Right forelimb (tissue), 1 donor: ENCODE measurements at regions not wholly inside any gene's neighbourhood (a gene's known extent, or its start where the extent isn't known, plus 50 kb on each side); places are given as distances from the start of the nearest gene placed in this dataset.

ENCODE experiments used
- DNase-seq: peaks from one replicate; pipeline ENCODE4 v3.0.0-alpha.2; 2018

DNA sequence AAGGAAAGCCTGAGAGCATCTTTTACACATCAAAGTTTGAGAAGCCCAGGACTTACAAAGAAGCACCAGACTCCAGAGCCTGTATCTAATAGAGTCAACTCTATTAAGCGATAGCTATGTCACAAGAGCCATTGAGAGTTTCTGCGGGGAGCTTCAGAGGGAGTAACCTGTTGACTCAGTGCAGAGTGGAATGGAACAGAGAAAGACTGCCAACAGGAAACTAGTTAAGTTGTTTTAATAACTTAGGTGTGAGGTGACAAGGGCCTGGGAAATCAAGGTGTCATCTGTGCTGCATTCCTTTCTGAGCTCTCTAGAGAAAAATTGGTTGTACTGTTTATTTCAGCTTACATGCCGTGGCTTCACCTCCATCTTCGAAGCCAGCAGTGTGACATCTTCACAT, 513.8 kb upstream of the POU3F3 start:
- DNase-seq, result no peak

DNA sequence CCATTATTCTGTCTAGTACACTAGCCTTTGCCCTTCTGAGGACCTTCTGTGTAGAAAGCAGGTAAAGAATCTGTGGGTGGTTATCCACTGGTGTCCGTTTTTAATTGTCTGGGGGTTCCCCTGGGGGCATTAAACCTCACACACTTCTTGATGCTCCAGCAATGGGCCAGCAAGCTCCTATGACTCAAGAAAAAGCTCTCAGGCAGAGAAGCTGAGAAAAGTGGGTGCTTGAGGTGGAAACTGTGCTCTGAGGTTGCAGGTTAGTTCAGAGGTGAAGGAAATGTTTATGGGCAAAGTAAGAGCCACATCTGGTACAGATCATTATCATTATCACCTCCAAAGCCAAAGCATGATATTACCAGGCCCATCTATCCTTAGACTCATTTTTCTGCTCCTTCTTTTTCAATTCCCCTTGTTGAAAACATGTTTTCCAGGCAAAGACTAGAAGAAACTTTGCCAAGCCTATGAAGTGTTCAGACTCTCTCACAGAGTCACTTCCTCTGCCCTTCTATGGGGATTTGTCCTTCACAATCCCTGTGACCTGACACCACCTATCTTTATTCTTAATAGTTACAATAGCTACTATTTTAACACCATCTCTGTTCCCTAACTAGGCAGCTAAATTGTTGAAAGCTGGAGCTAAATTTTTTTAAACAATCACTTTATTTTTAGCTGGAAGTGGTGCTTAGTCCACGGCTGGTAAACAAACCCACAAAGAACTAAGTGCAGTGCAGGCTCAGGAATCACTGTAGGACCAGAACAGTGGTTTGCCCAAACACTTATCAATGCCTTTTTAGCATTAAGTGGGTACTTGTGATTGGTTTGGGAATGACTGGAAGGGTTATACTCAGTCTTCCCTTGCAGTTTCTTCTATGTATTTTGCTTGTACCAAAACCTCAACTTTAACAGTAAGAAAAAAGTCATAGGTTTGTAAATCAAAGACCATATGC, 512.8 kb upstream of the POU3F3 start:
- no peak for DNase-seq

GRCh38 chr2:104344306-104344705, 509.6 kb upstream of the POU3F3 start:
- no peak for DNase-seq

DNA sequence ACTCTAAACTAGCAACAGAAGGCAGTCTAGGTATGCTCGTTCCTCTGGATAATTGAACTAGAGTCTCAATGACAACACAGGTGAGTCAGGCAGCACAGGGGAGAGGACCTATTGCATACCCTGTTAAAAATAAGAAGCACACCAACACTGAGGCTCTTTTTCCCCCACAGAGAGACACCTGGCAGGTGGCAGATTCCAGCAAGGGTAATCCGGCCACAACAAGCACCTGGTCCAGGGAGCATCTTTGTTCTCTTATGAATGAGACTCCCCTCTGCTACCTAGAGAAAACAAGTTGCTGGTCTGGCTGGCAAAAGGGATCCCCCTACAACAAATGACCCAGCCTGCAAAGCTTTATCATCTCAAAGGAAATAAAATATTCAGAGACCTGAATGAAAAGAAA, 508.9 kb upstream of the POU3F3 start:
- DNase-seq, result no peak

DNA sequence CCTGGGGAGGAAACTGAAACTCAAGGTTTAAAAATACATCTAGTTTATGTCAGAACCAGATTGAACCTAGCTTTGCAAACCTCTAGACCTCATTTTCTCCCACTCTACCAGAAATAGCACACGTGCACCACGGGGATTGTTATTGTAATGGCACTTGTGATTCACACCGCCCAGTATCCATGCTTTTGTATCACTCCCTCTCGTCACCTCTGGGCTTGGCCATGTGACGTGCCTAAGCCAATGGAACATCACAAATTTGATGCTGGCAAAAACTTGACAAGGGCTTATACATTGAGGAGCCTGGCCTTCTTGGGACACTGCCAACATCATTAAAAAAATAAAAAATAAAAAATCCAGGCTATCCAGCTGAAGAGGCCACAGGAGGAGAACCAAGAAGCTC, 495.8 kb upstream of the POU3F3 start:
- DNase-seq, result no peak

DNA sequence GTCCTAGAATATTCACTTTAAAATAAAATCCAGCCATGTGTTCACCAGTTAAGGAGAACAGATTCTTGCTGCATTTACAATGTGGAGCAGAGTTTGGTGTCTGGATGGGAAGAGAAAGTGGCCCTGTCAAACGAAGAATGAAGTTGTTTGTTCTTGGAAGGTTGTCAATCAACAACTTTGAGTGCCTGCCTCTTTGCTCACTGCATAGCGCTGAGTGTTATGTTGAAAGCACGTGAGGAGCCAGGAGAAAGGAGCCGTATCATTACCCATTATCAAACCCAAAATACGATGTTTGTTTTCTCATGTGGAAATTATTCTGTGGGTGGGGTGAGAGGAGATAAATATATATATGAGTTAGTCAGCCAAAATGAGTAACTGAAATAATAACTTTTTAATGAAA, 492.5 kb upstream of the POU3F3 start:
- no peak for DNase-seq

- no peak for DNase-seq
Observed at GRCh38 chr2:104368089-104368488, 485.8 kb upstream of the POU3F3 start.

DNA sequence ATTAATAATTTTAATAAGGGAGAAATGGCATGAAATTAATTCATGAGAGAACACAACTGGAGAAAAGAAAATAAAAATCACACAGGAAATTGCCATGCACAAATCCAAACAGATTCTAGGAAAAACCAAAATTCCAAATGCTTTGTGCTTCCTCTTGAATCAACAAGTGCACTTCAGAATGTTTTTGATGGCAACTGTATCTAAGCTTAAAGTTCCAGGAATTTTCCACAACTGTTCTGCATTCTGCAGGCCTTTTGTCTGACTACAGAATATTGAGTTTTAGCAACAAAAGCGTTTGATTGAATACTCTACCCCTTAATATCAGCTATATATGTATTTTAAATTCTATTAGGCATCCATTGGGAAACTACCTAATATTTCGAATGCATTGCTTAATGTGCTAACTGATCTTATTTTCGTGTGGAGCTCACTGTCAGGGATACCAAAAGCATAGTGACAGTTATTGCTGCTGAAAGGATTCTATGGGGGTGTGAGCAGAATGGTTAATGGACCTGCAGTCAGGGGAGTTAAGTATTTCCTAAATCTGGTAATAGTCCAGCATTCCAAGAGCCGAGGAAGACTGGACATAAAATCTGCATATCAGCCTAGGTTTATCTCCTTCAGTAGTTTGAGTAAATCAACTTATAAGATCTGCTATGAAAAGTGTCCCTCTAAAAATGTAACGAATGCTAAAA, 482.7 kb upstream of the POU3F3 start:
- DNase-seq, result no peak

- no peak for DNase-seq
Observed at GRCh38 chr2:104375206-104375605, 478.7 kb upstream of the POU3F3 start.

DNA sequence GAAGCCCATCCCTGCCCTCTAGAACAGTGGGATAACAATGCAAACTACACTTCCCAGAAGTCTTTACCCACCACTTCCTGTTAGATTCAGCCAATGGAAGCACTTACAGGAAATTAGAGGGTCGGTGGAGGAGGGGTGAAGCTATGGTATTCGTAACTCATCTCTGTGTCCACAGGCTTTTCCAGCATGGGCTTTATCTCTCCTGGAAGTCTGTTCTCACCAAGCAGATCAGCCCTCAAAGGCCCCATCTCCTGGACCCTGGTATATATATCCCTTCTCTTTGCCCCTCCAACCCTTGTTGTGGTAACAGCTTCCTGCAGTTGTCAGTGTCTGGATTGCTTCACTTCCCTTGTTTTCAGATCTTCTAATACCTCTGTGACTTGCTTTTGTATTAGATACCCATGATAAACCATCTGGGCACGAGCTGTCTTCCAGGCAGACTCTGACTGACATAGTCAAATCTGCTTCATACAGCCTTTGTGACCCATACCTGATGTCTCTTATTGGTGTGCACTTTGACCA, 475.0 kb upstream of the POU3F3 start:
- peak; percentile 63 for DNase-seq

DNA sequence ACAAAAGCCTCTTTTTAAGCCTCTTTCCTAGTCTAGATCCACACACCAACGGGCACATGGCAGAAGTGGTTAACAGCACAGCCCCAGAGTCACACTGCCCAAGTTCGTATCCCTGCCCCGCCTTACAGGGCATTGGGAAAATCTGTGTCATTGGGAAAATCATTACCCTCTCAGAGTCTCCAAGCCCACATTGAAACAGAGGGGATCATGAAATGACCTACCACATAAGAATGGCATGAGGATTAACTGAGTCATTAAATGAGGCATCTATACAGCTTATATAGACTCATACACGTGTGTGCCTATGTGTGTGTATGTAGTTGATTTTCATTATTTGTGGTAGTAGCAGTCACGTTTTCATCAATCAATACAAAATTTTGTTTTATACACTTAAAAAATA, 469.0 kb upstream of the POU3F3 start:
- DNase-seq, result no peak

DNA sequence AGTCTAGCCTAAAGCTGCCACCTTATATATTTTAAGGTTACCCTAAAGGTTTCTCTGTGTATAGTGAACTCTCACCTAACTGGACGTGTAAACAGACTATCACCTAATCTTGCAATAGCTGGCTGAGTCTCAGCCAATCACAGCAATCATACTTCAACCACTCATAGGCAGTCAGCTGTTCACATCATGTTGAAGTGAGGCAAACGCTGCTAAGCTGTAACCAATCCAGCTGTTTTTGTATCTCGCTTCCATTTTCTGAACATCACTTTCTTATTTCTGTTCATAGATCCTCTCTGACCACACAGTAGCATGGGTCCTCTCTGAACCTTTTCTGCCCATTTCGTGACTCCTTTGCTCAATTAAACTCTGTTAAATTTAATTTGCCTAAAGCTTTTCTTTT, 468.2 kb upstream of the POU3F3 start:
- no peak for DNase-seq

- no peak for DNase-seq
Observed at GRCh38 chr2:104388296-104388695, 465.6 kb upstream of the POU3F3 start.

GRCh38 chr2:104402825-104403224, 451.1 kb upstream of the POU3F3 start:
- no peak for DNase-seq

- no peak for DNase-seq
Observed at GRCh38 chr2:104404526-104404925, 449.4 kb upstream of the POU3F3 start.

- DNase-seq, result peak; percentile 51
Observed at GRCh38 chr2:104405623-104406022, 448.3 kb upstream of the POU3F3 start.

DNA sequence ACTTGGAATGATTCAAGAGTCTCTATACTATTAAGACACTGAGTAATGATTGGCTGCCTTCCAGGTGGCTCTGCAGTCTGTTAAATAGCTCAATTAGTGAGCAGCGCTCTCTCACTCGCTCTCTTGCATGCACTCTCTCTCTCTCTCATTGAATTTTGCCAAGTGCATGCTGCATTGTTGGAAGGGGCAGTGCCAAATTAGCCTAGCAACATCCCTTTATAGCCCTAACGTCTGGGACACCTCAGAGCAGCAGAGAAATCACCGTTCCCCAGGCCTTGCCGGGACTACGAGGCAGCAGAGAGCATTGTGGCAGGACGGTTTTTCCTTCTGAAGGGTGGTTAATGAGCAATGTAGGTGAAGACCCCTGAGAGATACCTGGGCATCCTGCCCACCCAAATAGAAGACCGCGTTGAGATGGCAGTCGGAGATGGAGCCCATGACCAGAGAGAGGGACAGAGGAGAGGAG, 447.6 kb upstream of the POU3F3 start:
- DNase-seq, result peak; percentile 57

DNA sequence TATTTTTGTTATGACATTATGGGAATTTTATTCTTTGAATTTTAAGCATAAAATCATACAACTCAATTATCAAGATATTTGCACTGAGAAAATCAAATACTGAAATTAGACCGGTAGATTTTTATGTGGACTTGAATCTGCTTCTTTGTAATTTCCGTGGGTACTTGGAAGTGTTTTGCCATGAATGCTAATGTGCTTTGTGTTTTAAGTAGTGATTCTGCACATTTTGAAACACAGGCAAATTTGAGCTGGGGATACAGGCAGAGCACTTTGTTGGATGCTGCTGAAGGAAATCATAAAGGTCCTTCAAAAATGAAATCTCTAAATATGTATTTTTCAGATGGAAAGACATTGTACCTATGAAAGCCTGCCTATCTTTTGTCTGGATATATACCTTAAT, 446.3 kb upstream of the POU3F3 start:
- no peak for DNase-seq

- no peak for DNase-seq
Observed at GRCh38 chr2:104408266-104408665, 445.6 kb upstream of the POU3F3 start.

GRCh38 chr2:104410136-104410535, 443.8 kb upstream of the POU3F3 start:
- no peak for DNase-seq

- no peak for DNase-seq
Observed at GRCh38 chr2:104412384-104412783, 441.5 kb upstream of the POU3F3 start.

DNA sequence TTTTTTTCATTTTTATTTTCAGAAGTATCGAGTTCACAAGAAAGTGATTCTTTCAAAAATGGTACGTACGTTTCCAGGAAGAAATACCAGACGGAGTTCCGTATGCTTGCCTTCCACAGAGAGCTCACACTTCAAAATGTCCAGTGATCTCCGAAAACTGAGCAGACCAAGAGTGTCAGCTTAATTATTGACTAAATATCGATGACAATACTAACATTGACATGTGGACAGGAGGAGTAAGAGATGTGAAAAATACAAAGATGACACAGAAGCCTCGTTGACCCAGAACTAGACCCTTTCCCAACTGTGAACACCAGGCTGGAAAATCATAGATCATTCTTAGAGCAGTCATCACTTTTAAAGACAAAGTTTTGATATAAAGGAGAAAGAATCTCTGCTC, 440.0 kb upstream of the POU3F3 start:
- DNase-seq, result no peak

- no peak for DNase-seq
Observed at GRCh38 chr2:104415284-104415683, 438.6 kb upstream of the POU3F3 start.
